ENCODE measurements at regions not wholly inside any gene's neighbourhood (a gene's known extent, or its start where the extent isn't known, plus 50 kb on each side); places are given as distances from the start of the nearest gene placed in this dataset.

- TF ChIP-seq CTCF (IDR thresholded peaks at IDR 0.05; ENCODE audit: insufficient read depth, low read length, poor library complexity, severe bottlenecking), result no peak
- no peak for TF ChIP-seq EZH2phosphoT487 (conservative IDR thresholded peaks at IDR 0.05; ENCODE audit: low read length)
Observed at GRCh38 chr1:219560856-219561255, 52.0 kb downstream of the ZC3H11B start.
